NT2/D1 (cell line): ENCODE measurements at regions not wholly inside any gene's neighbourhood (a gene's known extent, or its start where the extent isn't known, plus 50 kb on each side); places are given as distances from the start of the nearest gene placed in this dataset.

Source experiments
- YY1 ChIP-seq: IDR thresholded peaks from 2 replicates; pipeline ENCODE4 v1.6.1; 2011; ENCODE audit not compliant: insufficient read length, insufficient read depth
- ZNF274 ChIP-seq: IDR thresholded peaks from 2 replicates; pipeline ENCODE4 v1.6.1; 2011; ENCODE audit warnings: mild to moderate bottlenecking, low read depth, low read length

DNA sequence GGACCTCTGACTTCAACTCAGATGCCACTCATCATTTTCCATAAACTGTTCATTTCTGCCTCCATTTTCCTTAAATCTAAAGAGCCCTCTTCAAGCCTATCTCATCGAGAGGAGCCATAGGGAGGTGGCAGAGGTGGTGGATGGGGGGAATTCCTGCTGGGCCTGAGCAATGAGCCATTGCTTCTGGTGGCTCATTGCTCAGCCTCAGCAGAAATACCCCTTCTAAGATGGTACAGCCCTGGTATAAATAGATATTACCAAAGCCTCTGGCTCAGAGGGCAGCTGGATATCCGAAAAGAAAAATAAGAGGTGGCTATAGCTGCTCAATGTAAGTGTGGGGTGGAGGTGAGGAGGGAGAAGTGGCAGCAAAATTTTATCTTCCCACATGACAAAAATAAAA lies 313.5 kb downstream of the CAAP1 start:
- TF ChIP-seq YY1: no peak
- no peak for TF ChIP-seq ZNF274
